Hematopoietic multipotent progenitor cell treated with erythropoietin and hydrocortisone succinate and interleukin-3 and kit ligand, for 6 days (in vitro differentiated cells): ENCODE measurements at regions not wholly inside any gene's neighbourhood (a gene's known extent, or its start where the extent isn't known, plus 50 kb on each side); places are given as distances from the start of the nearest gene placed in this dataset.
A peak's percentile ranks its signal among the peaks of the same experiment; 100 is the strongest.

Source experiments
- DNase-seq: peaks from one replicate; pipeline ENCODE4 v3.0.0-alpha.2; 2015

- no peak for DNase-seq
Measured at GRCh38 chr18:1983746-1984515, 587.4 kb downstream of the METTL4 start.

GRCh38 chr18:1993866-1994265 lies 577.4 kb downstream of the METTL4 start:
- DNase-seq = no peak

GRCh38 chr18:1994471-1994870 lies 576.8 kb downstream of the METTL4 start:
- DNase-seq = peak; percentile 9

- no peak for DNase-seq
Measured at GRCh38 chr18:1995041-1995612, 576.2 kb downstream of the METTL4 start.

GRCh38 chr18:1998121-1998520 lies 573.2 kb downstream of the METTL4 start:
- no peak for DNase-seq

GRCh38 chr18:1999387-1999786 lies 571.9 kb downstream of the METTL4 start:
- no peak for DNase-seq

- no peak for DNase-seq
Measured at GRCh38 chr18:2002151-2002550, 569.2 kb downstream of the METTL4 start.

GRCh38 chr18:2002604-2003003 lies 568.7 kb downstream of the METTL4 start:
- DNase-seq = peak; percentile 49

GRCh38 chr18:2009942-2010697 lies 561.2 kb downstream of the METTL4 start:
- no peak for DNase-seq

- DNase-seq = no peak
Measured at GRCh38 chr18:2027016-2027415, 544.3 kb downstream of the METTL4 start.

- DNase-seq = peak; percentile 28
Measured at GRCh38 chr18:2027756-2028155, 543.5 kb downstream of the METTL4 start.

GRCh38 chr18:2028986-2029385 lies 542.3 kb downstream of the METTL4 start:
- DNase-seq = no peak

- DNase-seq = no peak
Measured at GRCh38 chr18:2030647-2031046, 540.7 kb downstream of the METTL4 start.

GRCh38 chr18:2032036-2032435 lies 539.3 kb downstream of the METTL4 start:
- DNase-seq = no peak

GRCh38 chr18:2035056-2035455 lies 536.2 kb downstream of the METTL4 start:
- no peak for DNase-seq

- no peak for DNase-seq
Measured at GRCh38 chr18:2036086-2036485, 535.2 kb downstream of the METTL4 start.

- no peak for DNase-seq
Measured at GRCh38 chr18:2040279-2040678, 531.0 kb downstream of the METTL4 start.

- peak; percentile 31 for DNase-seq
Measured at GRCh38 chr18:2049986-2050385, 521.3 kb downstream of the METTL4 start.

GRCh38 chr18:2050702-2051201 lies 520.6 kb downstream of the METTL4 start:
- DNase-seq = no peak

- DNase-seq = no peak
Measured at GRCh38 chr18:2053490-2054089, 517.7 kb downstream of the METTL4 start.

GRCh38 chr18:2059336-2059735 lies 512.0 kb downstream of the METTL4 start:
- DNase-seq = no peak

GRCh38 chr18:2060086-2060485 lies 511.2 kb downstream of the METTL4 start:
- DNase-seq = no peak

GRCh38 chr18:2070631-2071030 lies 500.7 kb downstream of the METTL4 start:
- no peak for DNase-seq
